ENCODE measurements at regions not wholly inside any gene's neighbourhood (a gene's known extent, or its start where the extent isn't known, plus 50 kb on each side); places are given as distances from the start of the nearest gene placed in this dataset.

GRCh38 chr4:127165971-127166370 is 466.8 kb upstream of the INTU start:
- no peak for DNase-seq (ENCODE audit: extremely low read depth in 1 of 11, low read depth in 9 of 11, low spot score in 4 of 11)

GRCh38 chr4:127174201-127174600 is 458.6 kb upstream of the INTU start:
- DNase-seq (ENCODE audit: extremely low read depth in 1 of 11, low read depth in 9 of 11, low spot score in 4 of 11): peak in 1 of 11 donors; percentile 12

GRCh38 chr4:127174616-127175015 is 458.1 kb upstream of the INTU start:
- peak in 6 of 11 donors; percentile 22 to 51 (median 38) for DNase-seq (ENCODE audit: extremely low read depth in 1 of 11, low read depth in 9 of 11, low spot score in 4 of 11)

GRCh38 chr4:127179256-127180087 is 453.3 kb upstream of the INTU start:
- no peak for DNase-seq (ENCODE audit: extremely low read depth in 1 of 11, low read depth in 9 of 11, low spot score in 4 of 11)

GRCh38 chr4:127181001-127181400 is 451.8 kb upstream of the INTU start:
- no peak for DNase-seq (ENCODE audit: extremely low read depth in 1 of 11, low read depth in 9 of 11, low spot score in 4 of 11)

GRCh38 chr4:127182687-127183086 is 450.1 kb upstream of the INTU start:
- DNase-seq (ENCODE audit: extremely low read depth in 1 of 11, low read depth in 9 of 11, low spot score in 4 of 11): no peak

- no peak for DNase-seq (ENCODE audit: extremely low read depth in 1 of 11, low read depth in 9 of 11, low spot score in 4 of 11)
These were observed 443.9 kb upstream of the INTU start for GRCh38 chr4:127188847-127189246.

GRCh38 chr4:127194281-127194680 is 438.5 kb upstream of the INTU start:
- DNase-seq (ENCODE audit: extremely low read depth in 1 of 11, low read depth in 9 of 11, low spot score in 4 of 11): no peak

GRCh38 chr4:127196655-127197352 is 436.0 kb upstream of the INTU start:
- DNase-seq (ENCODE audit: extremely low read depth in 1 of 11, low read depth in 9 of 11, low spot score in 4 of 11): no peak

- DNase-seq (ENCODE audit: extremely low read depth in 1 of 11, low read depth in 9 of 11, low spot score in 4 of 11): no peak
These were observed 429.1 kb upstream of the INTU start for GRCh38 chr4:127203562-127204200.

- DNase-seq (ENCODE audit: extremely low read depth in 1 of 11, low read depth in 9 of 11, low spot score in 4 of 11): no peak
These were observed 428.4 kb upstream of the INTU start for GRCh38 chr4:127204322-127204721.

GRCh38 chr4:127209580-127210095 is 423.1 kb upstream of the INTU start:
- DNase-seq (ENCODE audit: extremely low read depth in 1 of 11, low read depth in 9 of 11, low spot score in 4 of 11): no peak

GRCh38 chr4:127210893-127211649 is 421.7 kb upstream of the INTU start:
- peak in 1 of 11 donors; percentile 58 for DNase-seq (ENCODE audit: extremely low read depth in 1 of 11, low read depth in 9 of 11, low spot score in 4 of 11)

GRCh38 chr4:127211650-127212560 is 420.9 kb upstream of the INTU start:
- DNase-seq (ENCODE audit: extremely low read depth in 1 of 11, low read depth in 9 of 11, low spot score in 4 of 11): no peak

- no peak for DNase-seq (ENCODE audit: extremely low read depth in 1 of 11, low read depth in 9 of 11, low spot score in 4 of 11)
These were observed 420.1 kb upstream of the INTU start for GRCh38 chr4:127212701-127213100.

GRCh38 chr4:127214016-127214415 is 418.7 kb upstream of the INTU start:
- DNase-seq (ENCODE audit: extremely low read depth in 1 of 11, low read depth in 9 of 11, low spot score in 4 of 11): no peak

GRCh38 chr4:127214931-127215330 is 417.8 kb upstream of the INTU start:
- no peak for DNase-seq (ENCODE audit: extremely low read depth in 1 of 11, low read depth in 9 of 11, low spot score in 4 of 11)

GRCh38 chr4:127217586-127218229 is 415.0 kb upstream of the INTU start:
- DNase-seq (ENCODE audit: extremely low read depth in 1 of 11, low read depth in 9 of 11, low spot score in 4 of 11): no peak

All from renal cortex interstitium (tissue), 11 donors.